ENCODE measurements at regions not wholly inside any gene's neighbourhood (a gene's known extent, or its start where the extent isn't known, plus 50 kb on each side); places are given as distances from the start of the nearest gene placed in this dataset.
"Not testable (repeated sequence)": the region's sequence is repeated elsewhere in the genome, so short reads cannot be mapped to it uniquely, and the experiment has no call there.

- Histone ChIP-seq H3K9me3 (no peaks in the 10 kb centered on the region), H3K4me3 (no peak overlapping the region), H3K36me3 (no peaks in the 10 kb centered on the region), H3K27me3 (no peaks in the 10 kb centered on the region), H3K27ac (no peak overlapping the region), H3K4me1 (no peaks in the 10 kb centered on the region)
- TF ChIP-seq POLR2A (IDR thresholded peaks at IDR 0.05) (no peak), CTCF (IDR thresholded peaks at IDR 0.05) (no peak)
- intact Hi-C loops (cut with DNase I): no loop called here
- DNase-seq: no peak
- WGBS, 2 donors: 77 to 86% methylated on average over 2 of the region's 2 CpGs
Measured at GRCh38 chr4:79160962-79161361, 164.9 kb downstream of the NAA11 start.

GRCh38 chr4:79158705-79159104, 167.2 kb downstream of the NAA11 start:
- WGBS, 2 donors: 77 to 95% methylated on average over 2 of the region's 2 CpGs
- H3K9me3 ChIP-seq; DNase-seq; H3K27me3 ChIP-seq; H3K36me3 ChIP-seq; H3K27ac ChIP-seq; intact Hi-C loops (cut with DNase I); H3K4me1 ChIP-seq; H3K4me3 ChIP-seq: not testable (repeated sequence)

GRCh38 chr4:79155336-79155735, 170.5 kb downstream of the NAA11 start:
- no peaks in the 10 kb centered on the region for H3K4me1 ChIP-seq
- no peak overlapping the region for H3K4me3 ChIP-seq
- no peak for TF ChIP-seq POLR2A (IDR thresholded peaks at IDR 0.05)
- TF ChIP-seq CTCF (IDR thresholded peaks at IDR 0.05): no peak
- no peak overlapping the region for H3K27ac ChIP-seq
- no peaks in the 10 kb centered on the region for H3K27me3 ChIP-seq
- peaks cover 0 to 5% (median 0%) of the 10 kb centered on the region in 3 donors for H3K9me3 ChIP-seq
- no peak for DNase-seq
- intact Hi-C loops (cut with DNase I): no loop called here
- H3K36me3 ChIP-seq: no peaks in the 10 kb centered on the region
- 67 to 76% methylated on average over 3 of the region's 3 CpGs for WGBS, 2 donors

- peaks cover 0 to 5% (median 0%) of the 10 kb centered on the region in 3 donors for H3K9me3 ChIP-seq
- H3K4me1 ChIP-seq: peaks cover 0 to 20% (median 7%) of the 10 kb centered on the region in 3 donors
- no peak for DNase-seq
- intact Hi-C loops (cut with DNase I): no loop called here
- no peak overlapping the region for H3K27ac ChIP-seq
- no peaks in the 10 kb centered on the region for H3K36me3 ChIP-seq
- H3K4me3 ChIP-seq: no peak overlapping the region
- H3K27me3 ChIP-seq: no peaks in the 10 kb centered on the region
- TF ChIP-seq CTCF (IDR thresholded peaks at IDR 0.05) (no peak), POLR2A (IDR thresholded peaks at IDR 0.05) (no peak)
Measured at GRCh38 chr4:79150820-79151416, 174.9 kb downstream of the NAA11 start.

- DNase-seq: no peak
- Histone ChIP-seq H3K9me3 (peaks cover 0 to 13% (median 5%) of the 10 kb centered on the region in 3 donors), H3K27ac (no peak overlapping the region), H3K4me3 (no peak overlapping the region), H3K36me3 (no peaks in the 10 kb centered on the region), H3K27me3 (no peaks in the 10 kb centered on the region), H3K4me1 (peaks cover 0 to 20% (median 7%) of the 10 kb centered on the region in 3 donors)
- intact Hi-C loops (cut with DNase I): no loop called here
- 68 to 80% methylated on average over 2 of the region's 2 CpGs for WGBS, 2 donors
- TF ChIP-seq CTCF (IDR thresholded peaks at IDR 0.05): no peak
- no peak for TF ChIP-seq POLR2A (IDR thresholded peaks at IDR 0.05)
Measured at GRCh38 chr4:79148369-79148768, 177.5 kb downstream of the NAA11 start.

- TF ChIP-seq CTCF (IDR thresholded peaks at IDR 0.05) (no peak), POLR2A (IDR thresholded peaks at IDR 0.05) (no peak)
- WGBS, 2 donors: 15 to 32% methylated on average over 1 of the region's 1 CpG
- Histone ChIP-seq H3K4me1 (peaks cover 0 to 20% (median 7%) of the 10 kb centered on the region in 3 donors), H3K9me3 (peaks cover 0 to 13% (median 5%) of the 10 kb centered on the region in 3 donors), H3K36me3 (no peaks in the 10 kb centered on the region), H3K27ac (peak overlapping the region in 1 of 4 donors; percentile 22), H3K4me3 (no peak overlapping the region), H3K27me3 (no peaks in the 10 kb centered on the region)
- intact Hi-C loops (cut with DNase I): no loop called here
- no peak for DNase-seq
Measured at GRCh38 chr4:79147251-79147650, 178.6 kb downstream of the NAA11 start.

All from esophagus squamous epithelium (tissue), 5 donors.